Thyroid gland (tissue), 4 donors: ENCODE measurements at regions not wholly inside any gene's neighbourhood (a gene's known extent, or its start where the extent isn't known, plus 50 kb on each side); places are given as distances from the start of the nearest gene placed in this dataset.

ENCODE experiments used
- POLR2A ChIP-seq, 2 donors: fragments of 450-650 bp; IDR thresholded peaks; one replicate each; pipeline ENCODE4 v1.6.1; 2017; ENCODE audit warnings: antibody characterized with exemption in 2 of 2, mild to moderate bottlenecking in 2 of 2, moderate library complexity in 1 of 2
- TF ChIP-seq, protein P1 (sequence below), 6 experiments: fragments of 200-600 bp in 3 of 6; fragments of 450-650 bp in 3 of 6; sonication (generic) in 3 of 6; IDR thresholded peaks; one replicate each; pipeline ENCODE4 v1.5.1; 2016 to 2019; ENCODE audit warnings: antibody characterized with exemption in 6 of 6, mild to moderate bottlenecking in 2 of 6, inconsistent platforms in 1 of 6, moderate library complexity in 1 of 6

DNA sequence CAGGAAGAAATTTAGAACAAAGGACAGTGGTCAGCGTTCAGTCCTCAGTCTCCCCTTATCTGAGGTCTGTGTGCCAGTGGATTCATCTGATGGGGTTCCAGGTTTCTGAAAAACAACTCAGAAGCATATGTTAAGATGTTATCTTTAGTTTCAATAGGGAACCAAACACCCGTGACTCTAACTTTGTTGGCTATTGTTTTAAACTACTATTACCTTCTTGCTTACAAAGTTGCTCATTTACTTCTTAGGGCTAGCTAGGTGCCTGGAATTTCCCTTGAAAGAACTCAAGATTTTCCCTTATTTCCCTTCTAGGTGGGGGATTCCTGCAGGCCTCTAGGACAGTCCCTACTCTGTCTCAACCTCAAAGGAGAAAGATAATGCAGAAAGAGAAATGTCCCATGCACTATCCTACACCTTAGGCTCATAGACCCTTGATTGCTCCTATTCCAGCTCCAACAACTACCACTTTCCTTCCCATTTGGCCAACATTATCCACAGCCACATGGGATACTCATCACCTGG is 192.5 kb upstream of the LYZL1 start:
- TF ChIP-seq, protein P1, sequence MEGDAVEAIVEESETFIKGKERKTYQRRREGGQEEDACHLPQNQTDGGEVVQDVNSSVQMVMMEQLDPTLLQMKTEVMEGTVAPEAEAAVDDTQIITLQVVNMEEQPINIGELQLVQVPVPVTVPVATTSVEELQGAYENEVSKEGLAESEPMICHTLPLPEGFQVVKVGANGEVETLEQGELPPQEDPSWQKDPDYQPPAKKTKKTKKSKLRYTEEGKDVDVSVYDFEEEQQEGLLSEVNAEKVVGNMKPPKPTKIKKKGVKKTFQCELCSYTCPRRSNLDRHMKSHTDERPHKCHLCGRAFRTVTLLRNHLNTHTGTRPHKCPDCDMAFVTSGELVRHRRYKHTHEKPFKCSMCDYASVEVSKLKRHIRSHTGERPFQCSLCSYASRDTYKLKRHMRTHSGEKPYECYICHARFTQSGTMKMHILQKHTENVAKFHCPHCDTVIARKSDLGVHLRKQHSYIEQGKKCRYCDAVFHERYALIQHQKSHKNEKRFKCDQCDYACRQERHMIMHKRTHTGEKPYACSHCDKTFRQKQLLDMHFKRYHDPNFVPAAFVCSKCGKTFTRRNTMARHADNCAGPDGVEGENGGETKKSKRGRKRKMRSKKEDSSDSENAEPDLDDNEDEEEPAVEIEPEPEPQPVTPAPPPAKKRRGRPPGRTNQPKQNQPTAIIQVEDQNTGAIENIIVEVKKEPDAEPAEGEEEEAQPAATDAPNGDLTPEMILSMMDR (IDR thresholded peaks at IDR 0.05) = no peak
- no peak for TF ChIP-seq POLR2A (IDR thresholded peaks at IDR 0.05)
